ENCODE measurements at regions not wholly inside any gene's neighbourhood (a gene's known extent, or its start where the extent isn't known, plus 50 kb on each side); places are given as distances from the start of the nearest gene placed in this dataset.

- CTCF ChIA-PET (ENCODE audit: low intra/inter-chr PET ratio), result no interaction called here
- no peak for ATAC-seq
- POLR2A ChIA-PET, result no interaction called here
- no peaks in the 10 kb centered on the region for H4K20me1 ChIP-seq (replicated peaks; ENCODE audit: control insufficient read depth, insufficient read depth, low read length)
- H2AFZ ChIP-seq (ENCODE audit: low read depth, low read length), result no peak overlapping the region
- BruUV-seq (replicated peaks), result no TSS peak
- no peak overlapping the region for H3K4me3 ChIP-seq
- H3K27ac ChIP-seq (ENCODE audit: extremely low read depth, low read depth, low read length), result no peak overlapping the region
- H3K9me3 ChIP-seq (replicated peaks; ENCODE audit: control insufficient read depth, insufficient read depth, low read depth, low read length), result no peaks in the 10 kb centered on the region
- no peak for DNase-seq (ENCODE audit: extremely low read depth in 1 of 4, low spot score in 3 of 4)
- no peaks in the 10 kb centered on the region for H3K9me1 ChIP-seq (ENCODE audit: control insufficient read depth, insufficient read depth, low read length)
- H3K36me3 ChIP-seq (ENCODE audit: control insufficient read depth, insufficient read depth, low read length), result no peaks in the 10 kb centered on the region
- no peaks in the 10 kb centered on the region for H3K79me2 ChIP-seq (ENCODE audit: control insufficient read depth, insufficient read depth, low read length)
- no peak overlapping the region for H3K9ac ChIP-seq (ENCODE audit: insufficient read depth in 1 of 2, low read depth in 2 of 2, low read length in 2 of 2)
- in situ Hi-C loops (cut with MboI) (no loop called here), intact Hi-C loops (cut with micrococcal nuclease) (no loop called here)
- FAIRE-seq, result no peak
- H3K27me3 ChIP-seq (ENCODE audit: control insufficient read depth in 2 of 2, insufficient read depth in 2 of 2, low read length in 2 of 2), result no peaks in the 10 kb centered on the region
- H3K4me1 ChIP-seq (replicated peaks in 1 of 2; ENCODE audit: control insufficient read depth in 2 of 2, insufficient read depth in 2 of 2, low read length in 2 of 2), result peaks cover 0 to 4% of the 10 kb centered on the region in 2 experiments; a peak in 1 of 5 replicates
- 0% methylated on average over 1 of the region's 1 CpG for WGBS (ENCODE audit: insufficient coverage, low coverage, missing lambda C conversion rate)
- H3K4me2 ChIP-seq (ENCODE audit: insufficient read depth, low read length), result no peak overlapping the region
- TF ChIP-seq MXD1 (CRISPR knock-in tag; IDR thresholded peaks at IDR 0.05; ENCODE audit: borderline replicate concordance, poor library complexity, severe bottlenecking), result no peak
- TF ChIP-seq MXI1 (IDR thresholded peaks at IDR 0.05; ENCODE audit: low read depth, low read length), result no peak
- no peak for TF ChIP-seq EWSR1 (IDR thresholded peaks at IDR 0.05; ENCODE audit: borderline replicate concordance, low read depth, partially characterized antibody)
- no peak for TF ChIP-seq ZNF407 (IDR thresholded peaks at IDR 0.05; ENCODE audit: low read depth)
- TF ChIP-seq SMARCB1 (IDR thresholded peaks at IDR 0.05; ENCODE audit: insufficient read length, low read depth), result no peak
- TF ChIP-seq HDAC3 (IDR thresholded peaks at IDR 0.05; ENCODE audit: borderline replicate concordance, partially characterized antibody), result no peak
- TF ChIP-seq STAT5A (IDR thresholded peaks at IDR 0.05; ENCODE audit: borderline replicate concordance, low read length), result no peak
- no peak for TF ChIP-seq CGGBP1 (CRISPR knock-in tag; IDR thresholded peaks at IDR 0.05)
- TF ChIP-seq THRB (CRISPR knock-in tag; conservative IDR thresholded peaks at IDR 0.05), result no peak
- TF ChIP-seq ZNF133 (CRISPR knock-in tag; IDR thresholded peaks at IDR 0.05), result no peak
- no peak for TF ChIP-seq SETDB1 (IDR thresholded peaks at IDR 0.05; ENCODE audit: low read length)
- TF ChIP-seq CBX8 (IDR thresholded peaks at IDR 0.05; ENCODE audit: borderline replicate concordance, extremely low read depth, low read depth, low read length, poor library complexity, severe bottlenecking), result no peak
- TF ChIP-seq IFI16 (CRISPR knock-in tag; IDR thresholded peaks at IDR 0.05), result no peak
These were observed 242.8 kb downstream of the GJA1 start for GRCh38 chr6:121678245-121678644.

All from K562 (cell line).